ENCODE measurements at regions not wholly inside any gene's neighbourhood (a gene's known extent, or its start where the extent isn't known, plus 50 kb on each side); places are given as distances from the start of the nearest gene placed in this dataset.

GRCh38 chr10:9863559-9864121, 1154.0 kb upstream of the CELF2 start:
- Histone ChIP-seq H2AFZ (replicated peaks) (peak overlapping the region; percentile 50), H3K4me2 (no peak overlapping the region), H3K27me3 (no peaks in the 10 kb centered on the region), H3K4me3 (no peak overlapping the region), H3K27ac (no peak overlapping the region), H3K9me3 (ENCODE audit: low read depth) (no peaks in the 10 kb centered on the region), H3K9ac (no peak overlapping the region), H3K4me1 (no peaks in the 10 kb centered on the region), H3K36me3 (no peaks in the 10 kb centered on the region), H3K79me2 (ENCODE audit: low read depth) (no peaks in the 10 kb centered on the region), H3F3A (ENCODE audit: low read depth) (no peaks in the 10 kb centered on the region), H4K20me1 (ENCODE audit: low read depth) (no peaks in the 10 kb centered on the region)
- H3K4me1 Mint-ChIP-seq: no peaks in the 10 kb centered on the region
- H3K27ac Mint-ChIP-seq: no peak overlapping the region
- no peak for DNase-seq (ENCODE audit: low spot score)
- no peak overlapping the region for H3K4me3 Mint-ChIP-seq
- no peaks in the 10 kb centered on the region for H3K36me3 Mint-ChIP-seq
- H3K9me3 Mint-ChIP-seq: no peaks in the 10 kb centered on the region
- TF ChIP-seq EZH2 (IDR thresholded peaks at IDR 0.05): no peak
- H3K27me3 Mint-ChIP-seq (ENCODE audit: insufficient read depth, low read depth): no peaks in the 10 kb centered on the region

DNA sequence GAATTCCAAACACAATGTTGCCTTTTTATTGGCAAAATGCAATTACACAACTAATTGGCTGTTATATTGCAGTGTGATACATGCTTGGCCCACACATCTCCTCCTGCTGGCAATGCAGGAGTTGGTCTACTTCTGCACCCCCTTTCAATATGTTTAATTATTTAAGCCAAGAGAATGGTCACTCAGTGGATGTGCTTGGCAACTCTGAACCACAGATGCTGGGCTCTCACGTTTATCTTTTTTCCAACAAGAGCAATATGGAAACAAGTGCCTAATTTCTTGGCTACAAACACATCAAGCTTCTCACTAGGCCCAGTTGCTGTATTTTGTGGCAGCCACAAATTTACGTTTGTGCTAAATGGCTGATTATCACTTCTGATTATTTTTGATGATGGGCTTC, 1149.2 kb upstream of the CELF2 start:
- no peak overlapping the region for H3K4me3 Mint-ChIP-seq
- H3K9me3 Mint-ChIP-seq: no peaks in the 10 kb centered on the region
- H3K36me3 Mint-ChIP-seq: no peaks in the 10 kb centered on the region

DNA sequence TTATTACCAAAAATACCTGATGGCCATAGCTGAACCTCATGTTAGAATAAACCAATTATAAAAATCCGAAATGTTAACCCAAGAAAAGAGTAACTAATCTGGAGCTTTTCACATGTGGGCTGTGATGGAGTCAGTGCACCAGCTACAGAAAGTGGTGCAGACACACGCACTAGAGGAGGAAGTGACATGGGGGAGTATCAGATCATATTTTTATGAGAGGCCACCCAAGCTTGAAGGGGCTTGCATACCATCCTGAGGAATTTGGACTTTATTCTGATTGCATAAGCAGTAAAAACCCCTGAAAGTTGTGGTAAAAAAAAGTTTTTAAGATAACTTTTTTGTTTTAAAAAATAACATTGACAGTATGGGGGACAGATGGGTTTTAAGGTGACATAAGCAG, 1148.5 kb upstream of the CELF2 start:
- no peaks in the 10 kb centered on the region for H3K4me1 Mint-ChIP-seq
- Histone ChIP-seq H3K36me3 (no peaks in the 10 kb centered on the region), H3K27me3 (no peaks in the 10 kb centered on the region), H2AFZ (replicated peaks) (peak overlapping the region; percentile 77), H3F3A (ENCODE audit: low read depth) (no peaks in the 10 kb centered on the region), H3K27ac (no peak overlapping the region), H3K9ac (no peak overlapping the region), H3K79me2 (ENCODE audit: low read depth) (no peaks in the 10 kb centered on the region), H4K20me1 (ENCODE audit: low read depth) (no peaks in the 10 kb centered on the region), H3K9me3 (ENCODE audit: low read depth) (no peaks in the 10 kb centered on the region), H3K4me3 (no peak overlapping the region), H3K4me2 (no peak overlapping the region), H3K4me1 (no peaks in the 10 kb centered on the region)
- no peaks in the 10 kb centered on the region for H3K36me3 Mint-ChIP-seq
- no peaks in the 10 kb centered on the region for H3K27me3 Mint-ChIP-seq (ENCODE audit: insufficient read depth, low read depth)
- no peaks in the 10 kb centered on the region for H3K9me3 Mint-ChIP-seq
- no peak for DNase-seq (ENCODE audit: low spot score)
- H3K27ac Mint-ChIP-seq: no peak overlapping the region
- TF ChIP-seq EZH2phosphoT487 (IDR thresholded peaks at IDR 0.05): no peak
- TF ChIP-seq, protein P1, sequence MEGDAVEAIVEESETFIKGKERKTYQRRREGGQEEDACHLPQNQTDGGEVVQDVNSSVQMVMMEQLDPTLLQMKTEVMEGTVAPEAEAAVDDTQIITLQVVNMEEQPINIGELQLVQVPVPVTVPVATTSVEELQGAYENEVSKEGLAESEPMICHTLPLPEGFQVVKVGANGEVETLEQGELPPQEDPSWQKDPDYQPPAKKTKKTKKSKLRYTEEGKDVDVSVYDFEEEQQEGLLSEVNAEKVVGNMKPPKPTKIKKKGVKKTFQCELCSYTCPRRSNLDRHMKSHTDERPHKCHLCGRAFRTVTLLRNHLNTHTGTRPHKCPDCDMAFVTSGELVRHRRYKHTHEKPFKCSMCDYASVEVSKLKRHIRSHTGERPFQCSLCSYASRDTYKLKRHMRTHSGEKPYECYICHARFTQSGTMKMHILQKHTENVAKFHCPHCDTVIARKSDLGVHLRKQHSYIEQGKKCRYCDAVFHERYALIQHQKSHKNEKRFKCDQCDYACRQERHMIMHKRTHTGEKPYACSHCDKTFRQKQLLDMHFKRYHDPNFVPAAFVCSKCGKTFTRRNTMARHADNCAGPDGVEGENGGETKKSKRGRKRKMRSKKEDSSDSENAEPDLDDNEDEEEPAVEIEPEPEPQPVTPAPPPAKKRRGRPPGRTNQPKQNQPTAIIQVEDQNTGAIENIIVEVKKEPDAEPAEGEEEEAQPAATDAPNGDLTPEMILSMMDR (IDR thresholded peaks at IDR 0.05): no peak
- no peak for TF ChIP-seq EZH2 (IDR thresholded peaks at IDR 0.05)
- no peak overlapping the region for H3K4me3 Mint-ChIP-seq

More for the DNA sequence above, 1149.2 kb upstream of the CELF2 start:
- Histone ChIP-seq H3K27me3 (no peaks in the 10 kb centered on the region), H3K27ac (no peak overlapping the region), H2AFZ (replicated peaks) (no peak overlapping the region), H3K4me1 (no peaks in the 10 kb centered on the region), H3K36me3 (no peaks in the 10 kb centered on the region), H3F3A (ENCODE audit: low read depth) (no peaks in the 10 kb centered on the region), H3K4me3 (no peak overlapping the region), H3K79me2 (ENCODE audit: low read depth) (no peaks in the 10 kb centered on the region), H3K9ac (no peak overlapping the region), H3K9me3 (ENCODE audit: low read depth) (no peaks in the 10 kb centered on the region), H3K4me2 (no peak overlapping the region), H4K20me1 (ENCODE audit: low read depth) (no peaks in the 10 kb centered on the region)
- no peak overlapping the region for H3K27ac Mint-ChIP-seq
- DNase-seq (ENCODE audit: low spot score): no peak
- no peaks in the 10 kb centered on the region for H3K27me3 Mint-ChIP-seq (ENCODE audit: insufficient read depth, low read depth)
- H3K4me1 Mint-ChIP-seq: no peaks in the 10 kb centered on the region
- TF ChIP-seq EZH2 (IDR thresholded peaks at IDR 0.05) (no peak), EZH2phosphoT487 (IDR thresholded peaks at IDR 0.05) (no peak)
- TF ChIP-seq, protein P1 (IDR thresholded peaks at IDR 0.05): no peak

DNA sequence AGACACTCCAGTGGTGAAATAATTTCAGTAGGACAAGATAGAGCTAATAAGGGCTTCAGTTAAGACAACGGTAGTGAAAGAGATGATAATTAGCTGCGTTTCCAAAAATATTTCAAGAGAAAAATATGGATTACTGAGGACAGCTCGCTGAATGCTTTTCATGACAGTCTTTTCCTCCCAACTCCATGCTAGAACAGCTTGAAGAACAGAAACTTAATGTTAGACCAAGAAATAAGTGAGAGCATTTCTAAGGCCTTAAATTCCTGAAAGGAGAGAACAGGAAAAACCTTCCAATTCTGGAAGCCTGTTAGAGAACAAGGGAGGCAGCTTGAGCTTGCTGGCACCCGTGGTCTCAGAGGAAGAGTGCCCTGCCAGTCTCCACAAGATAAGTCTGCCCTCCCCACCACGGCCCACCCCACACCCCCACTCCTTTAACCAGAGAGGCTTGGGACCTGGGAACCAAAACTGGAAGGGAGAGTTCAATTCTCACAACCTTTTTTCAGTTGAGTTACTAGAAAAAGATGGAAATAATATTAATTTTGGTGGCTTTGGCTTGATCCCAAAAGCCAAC, 1148.0 kb upstream of the CELF2 start:
- Histone ChIP-seq H3K9ac (no peak overlapping the region), H3K4me3 (no peak overlapping the region), H3K36me3 (no peaks in the 10 kb centered on the region), H2AFZ (replicated peaks) (peak overlapping the region; percentile 77), H3K4me1 (no peaks in the 10 kb centered on the region), H3K4me2 (no peak overlapping the region), H3K9me3 (ENCODE audit: low read depth) (no peaks in the 10 kb centered on the region), H3K79me2 (ENCODE audit: low read depth) (no peaks in the 10 kb centered on the region), H4K20me1 (ENCODE audit: low read depth) (no peaks in the 10 kb centered on the region), H3F3A (ENCODE audit: low read depth) (no peaks in the 10 kb centered on the region), H3K27me3 (no peaks in the 10 kb centered on the region), H3K27ac (no peak overlapping the region)
- H3K4me3 Mint-ChIP-seq: no peak overlapping the region
- TF ChIP-seq, protein P1 (IDR thresholded peaks at IDR 0.05): no peak
- TF ChIP-seq EZH2 (IDR thresholded peaks at IDR 0.05) (no peak), EZH2phosphoT487 (IDR thresholded peaks at IDR 0.05) (no peak)
- H3K4me1 Mint-ChIP-seq: no peaks in the 10 kb centered on the region
- no peak for DNase-seq (ENCODE audit: low spot score)
- H3K27ac Mint-ChIP-seq: no peak overlapping the region
- H3K36me3 Mint-ChIP-seq: no peaks in the 10 kb centered on the region
- H3K27me3 Mint-ChIP-seq (ENCODE audit: insufficient read depth, low read depth): no peaks in the 10 kb centered on the region
- H3K9me3 Mint-ChIP-seq: no peaks in the 10 kb centered on the region

All from neural progenitor cell (in vitro differentiated cells).